HFFc6 (cell line): ENCODE measurements at regions not wholly inside any gene's neighbourhood (a gene's known extent, or its start where the extent isn't known, plus 50 kb on each side); places are given as distances from the start of the nearest gene placed in this dataset.

Experiments used
- DNase-seq: peaks from one replicate; pipeline ENCODE4 v3.0.0-alpha.2; 2018
- H3K27ac Mint-ChIP-seq: 2 replicates; pipeline ENCODE4 v1.8.0; 2020; ENCODE audit warnings: mild to moderate bottlenecking, mixed read lengths
- H3K27me3 Mint-ChIP-seq: 2 replicates; pipeline ENCODE4 v1.8.0; 2021; ENCODE audit warnings: mild to moderate bottlenecking, moderate library complexity, mixed read lengths; ENCODE audit not compliant: insufficient read depth
- H3K36me3 Mint-ChIP-seq: 2 replicates; pipeline ENCODE4 v1.8.0; 2021; ENCODE audit warnings: low read depth, mixed read lengths
- H3K4me1 Mint-ChIP-seq: 2 replicates; pipeline ENCODE4 v1.8.0; 2020; ENCODE audit warnings: low read depth, mixed read lengths
- H3K4me3 Mint-ChIP-seq: 2 replicates; pipeline ENCODE4 v1.8.0; 2020; ENCODE audit warnings: mild to moderate bottlenecking, moderate library complexity, mixed read lengths
- H3K9me3 Mint-ChIP-seq: 2 replicates; pipeline ENCODE4 v1.8.0; 2020; ENCODE audit warnings: mild to moderate bottlenecking, mixed read lengths
- CTCF ChIP-seq: fragments of 200-600 bp; sonication (generic); IDR thresholded peaks from 2 replicates; pipeline ENCODE4 v1.5.0; 2021; ENCODE audit warnings: antibody characterized with exemption, mild to moderate bottlenecking

GRCh38 chr6:95830859-95831557 lies 184.8 kb upstream of the FUT9 start:
- H3K27me3 Mint-ChIP-seq, result no peaks in the 10 kb centered on the region

GRCh38 chr6:95837890-95838289 lies 177.9 kb upstream of the FUT9 start:
- Mint-ChIP-seq H3K36me3 (no peaks in the 10 kb centered on the region), H3K4me3 (no peak overlapping the region), H3K27me3 (no peaks in the 10 kb centered on the region), H3K27ac (no peak overlapping the region), H3K9me3 (peaks cover 3% of the 10 kb centered on the region), H3K4me1 (no peaks in the 10 kb centered on the region)
- no peak for DNase-seq
- no peak for TF ChIP-seq CTCF

More at GRCh38 chr6:95830859-95831557, 184.8 kb upstream of the FUT9 start:
- H3K9me3 Mint-ChIP-seq, result peaks cover 26% of the 10 kb centered on the region
- no peak for DNase-seq
- H3K36me3 Mint-ChIP-seq, result no peaks in the 10 kb centered on the region
- TF ChIP-seq CTCF, result no peak
- no peak overlapping the region for H3K27ac Mint-ChIP-seq
- H3K4me3 Mint-ChIP-seq, result no peak overlapping the region
- H3K4me1 Mint-ChIP-seq, result no peaks in the 10 kb centered on the region

- H3K36me3 Mint-ChIP-seq, result no peaks in the 10 kb centered on the region; the same call in 1 of the 2 replicates
- no peak for DNase-seq
- no peaks in the 10 kb centered on the region for H3K27me3 Mint-ChIP-seq
- no peak overlapping the region for H3K4me3 Mint-ChIP-seq
- H3K4me1 Mint-ChIP-seq, result no peaks in the 10 kb centered on the region
- peaks cover 21% of the 10 kb centered on the region for H3K9me3 Mint-ChIP-seq
- no peak overlapping the region for H3K27ac Mint-ChIP-seq
- no peak for TF ChIP-seq CTCF
Observed at GRCh38 chr6:95841560-95841959, 174.2 kb upstream of the FUT9 start.

GRCh38 chr6:95846652-95847051 lies 169.1 kb upstream of the FUT9 start:
- H3K27ac Mint-ChIP-seq, result no peak overlapping the region
- no peak for TF ChIP-seq CTCF
- no peaks in the 10 kb centered on the region; the same call in 1 of the 2 replicates for H3K36me3 Mint-ChIP-seq
- H3K4me1 Mint-ChIP-seq, result no peaks in the 10 kb centered on the region
- DNase-seq, result no peak
- no peaks in the 10 kb centered on the region for H3K27me3 Mint-ChIP-seq
- no peak overlapping the region for H3K4me3 Mint-ChIP-seq
- H3K9me3 Mint-ChIP-seq, result peaks cover 24% of the 10 kb centered on the region

- H3K4me3 Mint-ChIP-seq, result no peak overlapping the region
- H3K9me3 Mint-ChIP-seq, result peaks cover 26% of the 10 kb centered on the region
- no peaks in the 10 kb centered on the region for H3K27me3 Mint-ChIP-seq
- DNase-seq, result no peak
- H3K36me3 Mint-ChIP-seq, result no peaks in the 10 kb centered on the region; the same call in 1 of the 2 replicates
- H3K4me1 Mint-ChIP-seq, result no peaks in the 10 kb centered on the region
- no peak for TF ChIP-seq CTCF
- no peak overlapping the region for H3K27ac Mint-ChIP-seq
Observed at GRCh38 chr6:95847061-95847460, 168.7 kb upstream of the FUT9 start.
